ENCODE measurements at regions not wholly inside any gene's neighbourhood (a gene's known extent, or its start where the extent isn't known, plus 50 kb on each side); places are given as distances from the start of the nearest gene placed in this dataset.

- Mint-ChIP-seq H3K36me3 (ENCODE audit: low read depth) (no peaks in the 10 kb centered on the region), H3K27ac (no peak overlapping the region), H3K4me3 (no peak overlapping the region), H3K9me3 (no peaks in the 10 kb centered on the region), H3K4me1 (ENCODE audit: low read depth) (no peaks in the 10 kb centered on the region), H3K27me3 (no peaks in the 10 kb centered on the region)
- no peak for TF ChIP-seq CTCF (IDR thresholded peaks at IDR 0.05)
- CTCF ChIA-PET: no interaction called here
- no peak for ATAC-seq
- DNase-seq: no peak
- intact Hi-C loops (cut with micrococcal nuclease): no loop called here
- POLR2A ChIA-PET: no interaction called here
These were observed 776.7 kb downstream of the TBC1D32 start for GRCh38 chr6:120557554-120557953.

GRCh38 chr6:120556491-120556890 lies 777.8 kb downstream of the TBC1D32 start:
- no peaks in the 10 kb centered on the region for H3K9me3 Mint-ChIP-seq

GRCh38 chr6:120553353-120553752 lies 780.9 kb downstream of the TBC1D32 start:
- no peaks in the 10 kb centered on the region for H3K36me3 Mint-ChIP-seq (ENCODE audit: low read depth)
- no peak for DNase-seq
- ChIA-PET POLR2A (no interaction called here), CTCF (no interaction called here)
- H3K27me3 Mint-ChIP-seq: no peaks in the 10 kb centered on the region
- H3K9me3 Mint-ChIP-seq: no peaks in the 10 kb centered on the region
- ATAC-seq: no peak
- H3K27ac Mint-ChIP-seq: no peak overlapping the region
- no peaks in the 10 kb centered on the region for H3K4me1 Mint-ChIP-seq (ENCODE audit: low read depth)
- H3K4me3 Mint-ChIP-seq: no peak overlapping the region
- intact Hi-C loops (cut with micrococcal nuclease): no loop called here
- no peak for TF ChIP-seq CTCF (IDR thresholded peaks at IDR 0.05)

More at GRCh38 chr6:120556491-120556890, 777.8 kb downstream of the TBC1D32 start:
- Mint-ChIP-seq H3K36me3 (ENCODE audit: low read depth) (no peaks in the 10 kb centered on the region), H3K4me3 (no peak overlapping the region), H3K27ac (no peak overlapping the region), H3K27me3 (no peaks in the 10 kb centered on the region), H3K4me1 (ENCODE audit: low read depth) (no peaks in the 10 kb centered on the region)
- intact Hi-C loops (cut with micrococcal nuclease): no loop called here
- no peak for ATAC-seq
- no peak for TF ChIP-seq CTCF (IDR thresholded peaks at IDR 0.05)
- ChIA-PET POLR2A (no interaction called here), CTCF (no interaction called here)
- no peak for DNase-seq

- no peaks in the 10 kb centered on the region for H3K27me3 Mint-ChIP-seq
- DNase-seq: no peak
- ChIA-PET POLR2A (no interaction called here), CTCF (no interaction called here)
- no peaks in the 10 kb centered on the region for H3K4me1 Mint-ChIP-seq (ENCODE audit: low read depth)
- H3K36me3 Mint-ChIP-seq (ENCODE audit: low read depth): no peaks in the 10 kb centered on the region
- no peak for TF ChIP-seq CTCF (IDR thresholded peaks at IDR 0.05)
- no peaks in the 10 kb centered on the region for H3K9me3 Mint-ChIP-seq
- no peak overlapping the region for H3K27ac Mint-ChIP-seq
- no peak overlapping the region for H3K4me3 Mint-ChIP-seq
- no peak for ATAC-seq
- intact Hi-C loops (cut with micrococcal nuclease): no loop called here
These were observed 788.9 kb downstream of the TBC1D32 start for GRCh38 chr6:120545353-120545752.

- H3K4me1 Mint-ChIP-seq (ENCODE audit: low read depth): no peaks in the 10 kb centered on the region
- DNase-seq (no peak), ATAC-seq (no peak)
- H3K36me3 Mint-ChIP-seq (ENCODE audit: low read depth): no peaks in the 10 kb centered on the region
- peaks cover 5% of the 10 kb centered on the region for H3K9me3 Mint-ChIP-seq
- TF ChIP-seq CTCF (IDR thresholded peaks at IDR 0.05): no peak
- no peak overlapping the region for H3K4me3 Mint-ChIP-seq
- ChIA-PET POLR2A (no interaction called here), CTCF (no interaction called here)
- no peak overlapping the region for H3K27ac Mint-ChIP-seq
- H3K27me3 Mint-ChIP-seq: no peaks in the 10 kb centered on the region
- intact Hi-C loops (cut with micrococcal nuclease): no loop called here
These were observed 799.3 kb downstream of the TBC1D32 start for GRCh38 chr6:120534954-120535353.

All from activated CD8-positive, alpha-beta T cell treated with anti-CD3 and anti-CD28 coated beads for 36 hours (primary cell).